RWPE2 (cell line): ENCODE measurements at regions not wholly inside any gene's neighbourhood (a gene's known extent, or its start where the extent isn't known, plus 50 kb on each side); places are given as distances from the start of the nearest gene placed in this dataset.
A peak's percentile ranks its signal among the peaks of the same experiment; 100 is the strongest.

Experiments used
- ATAC-seq: fragments of 200-7000 bp; cut with Tn5 transposase; 3 replicates; pipeline ENCODE4 v1.9.1; 2021; ENCODE audit warnings: low read depth
- DNase-seq: peaks from one replicate; pipeline ENCODE4 v3.0.0-alpha.2; 2020; ENCODE audit warnings: low spot score
- H3K27ac ChIP-seq: fragments of 450-650 bp; 2 replicates; pipeline ENCODE4 v1.5.1; 2017; ENCODE audit warnings: mild to moderate bottlenecking; ENCODE audit not compliant: poor library complexity, severe bottlenecking
- H3K27me3 ChIP-seq: fragments of 250-450 bp; sonication (Bioruptor Pico); 2 replicates; pipeline ENCODE4 v1.5.1; 2021; ENCODE audit warnings: mild to moderate bottlenecking, moderate library complexity; ENCODE audit not compliant: insufficient read depth, poor library complexity, severe bottlenecking
- H3K36me3 ChIP-seq: fragments of 250-450 bp; sonication (Bioruptor Pico); 2 replicates; pipeline ENCODE4 v1.5.1; 2020; ENCODE audit warnings: low read depth, mild to moderate bottlenecking, moderate library complexity
- H3K4me1 ChIP-seq: fragments of 250-450 bp; sonication (Bioruptor Pico); 2 replicates; pipeline ENCODE4 v1.5.1; 2021; ENCODE audit warnings: mild to moderate bottlenecking, moderate library complexity; ENCODE audit not compliant: insufficient read depth, poor library complexity, severe bottlenecking
- H3K4me3 ChIP-seq: fragments of 250-450 bp; sonication (Bioruptor Pico); 2 replicates; pipeline ENCODE4 v1.5.1; 2021; ENCODE audit warnings: mild to moderate bottlenecking, moderate library complexity; ENCODE audit not compliant: severe bottlenecking
- H3K9me3 ChIP-seq: fragments of 250-450 bp; sonication (Bioruptor Pico); 2 replicates; pipeline ENCODE4 v1.5.1; 2021; ENCODE audit warnings: mild to moderate bottlenecking, moderate library complexity; ENCODE audit not compliant: severe bottlenecking
- TF ChIP-seq, protein P1 (sequence below): fragments of 450-650 bp; IDR thresholded peaks from one replicate; pipeline ENCODE4 v1.5.1; 2017; ENCODE audit warnings: mild to moderate bottlenecking, moderate library complexity; ENCODE audit not compliant: poor library complexity, severe bottlenecking

DNA sequence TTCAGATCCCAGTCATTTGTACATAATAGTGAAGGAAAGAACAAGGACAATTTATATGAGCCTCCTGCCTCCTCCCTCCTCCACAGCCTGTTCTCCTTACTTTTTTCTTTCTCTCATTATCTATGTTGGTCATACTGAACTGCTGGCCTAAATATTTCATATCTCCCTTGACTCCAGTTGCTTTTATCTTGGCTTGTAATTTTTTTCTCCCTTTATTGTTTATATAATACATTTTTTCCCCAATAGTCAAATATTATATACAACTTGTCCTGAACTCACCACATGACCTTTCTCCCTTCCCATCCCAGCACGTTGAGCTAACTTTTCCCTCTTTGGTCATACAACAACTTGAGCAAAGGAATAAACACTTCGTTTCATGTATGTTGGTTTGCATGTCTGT is 752.1 kb downstream of the LTN1 start:
- Histone ChIP-seq H3K27me3 (no peaks in the 10 kb centered on the region), H3K27ac (no peak overlapping the region), H3K4me3 (no peak overlapping the region), H3K4me1 (no peaks in the 10 kb centered on the region), H3K36me3 (no peaks in the 10 kb centered on the region), H3K9me3 (no peaks in the 10 kb centered on the region)
- DNase-seq: no peak
- ATAC-seq: no peak
- TF ChIP-seq, protein P1, sequence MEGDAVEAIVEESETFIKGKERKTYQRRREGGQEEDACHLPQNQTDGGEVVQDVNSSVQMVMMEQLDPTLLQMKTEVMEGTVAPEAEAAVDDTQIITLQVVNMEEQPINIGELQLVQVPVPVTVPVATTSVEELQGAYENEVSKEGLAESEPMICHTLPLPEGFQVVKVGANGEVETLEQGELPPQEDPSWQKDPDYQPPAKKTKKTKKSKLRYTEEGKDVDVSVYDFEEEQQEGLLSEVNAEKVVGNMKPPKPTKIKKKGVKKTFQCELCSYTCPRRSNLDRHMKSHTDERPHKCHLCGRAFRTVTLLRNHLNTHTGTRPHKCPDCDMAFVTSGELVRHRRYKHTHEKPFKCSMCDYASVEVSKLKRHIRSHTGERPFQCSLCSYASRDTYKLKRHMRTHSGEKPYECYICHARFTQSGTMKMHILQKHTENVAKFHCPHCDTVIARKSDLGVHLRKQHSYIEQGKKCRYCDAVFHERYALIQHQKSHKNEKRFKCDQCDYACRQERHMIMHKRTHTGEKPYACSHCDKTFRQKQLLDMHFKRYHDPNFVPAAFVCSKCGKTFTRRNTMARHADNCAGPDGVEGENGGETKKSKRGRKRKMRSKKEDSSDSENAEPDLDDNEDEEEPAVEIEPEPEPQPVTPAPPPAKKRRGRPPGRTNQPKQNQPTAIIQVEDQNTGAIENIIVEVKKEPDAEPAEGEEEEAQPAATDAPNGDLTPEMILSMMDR: no peak

DNA sequence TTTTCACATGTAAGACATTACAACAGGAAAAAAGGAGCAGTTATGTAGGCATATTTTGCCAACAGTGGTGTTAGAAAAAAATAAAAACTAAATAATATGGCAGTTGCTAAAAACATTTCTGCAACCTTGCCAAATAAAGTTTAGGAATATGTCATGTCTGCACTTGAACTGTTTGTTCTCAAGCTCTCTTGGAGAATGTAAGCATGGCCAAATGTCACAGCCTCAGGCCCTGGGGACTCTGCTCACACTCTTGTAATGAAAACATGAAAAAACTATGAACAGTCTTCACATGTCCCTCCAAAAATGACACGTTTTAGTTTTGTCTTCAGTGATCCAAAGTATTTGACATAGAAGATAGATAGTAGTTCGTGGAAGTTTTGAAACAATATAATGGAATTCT is 753.3 kb downstream of the LTN1 start:
- Histone ChIP-seq H3K27ac (no peak overlapping the region), H3K4me1 (no peaks in the 10 kb centered on the region), H3K9me3 (no peaks in the 10 kb centered on the region), H3K27me3 (no peaks in the 10 kb centered on the region), H3K4me3 (no peak overlapping the region), H3K36me3 (no peaks in the 10 kb centered on the region)
- ATAC-seq: no peak
- TF ChIP-seq, protein P1: no peak
- DNase-seq: no peak

DNA sequence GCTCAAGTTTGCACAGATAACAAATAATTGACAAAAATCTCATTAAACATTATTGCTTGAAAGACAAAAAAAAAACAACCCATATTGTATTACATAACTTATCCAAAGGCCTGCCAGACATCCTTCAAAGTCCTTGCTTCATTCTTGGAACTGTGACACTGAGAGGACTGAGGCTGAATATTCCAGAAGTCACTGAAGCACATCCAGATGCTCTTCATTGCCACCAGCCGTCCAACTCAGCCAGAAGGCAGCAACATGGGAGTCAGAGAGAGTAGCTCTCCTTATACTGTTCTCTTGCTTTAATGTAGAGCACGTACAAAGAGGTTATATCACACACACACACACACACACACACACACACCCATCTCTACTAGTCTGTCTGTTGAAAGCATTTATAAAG is 755.0 kb downstream of the LTN1 start:
- TF ChIP-seq, protein P1: no peak

DNA sequence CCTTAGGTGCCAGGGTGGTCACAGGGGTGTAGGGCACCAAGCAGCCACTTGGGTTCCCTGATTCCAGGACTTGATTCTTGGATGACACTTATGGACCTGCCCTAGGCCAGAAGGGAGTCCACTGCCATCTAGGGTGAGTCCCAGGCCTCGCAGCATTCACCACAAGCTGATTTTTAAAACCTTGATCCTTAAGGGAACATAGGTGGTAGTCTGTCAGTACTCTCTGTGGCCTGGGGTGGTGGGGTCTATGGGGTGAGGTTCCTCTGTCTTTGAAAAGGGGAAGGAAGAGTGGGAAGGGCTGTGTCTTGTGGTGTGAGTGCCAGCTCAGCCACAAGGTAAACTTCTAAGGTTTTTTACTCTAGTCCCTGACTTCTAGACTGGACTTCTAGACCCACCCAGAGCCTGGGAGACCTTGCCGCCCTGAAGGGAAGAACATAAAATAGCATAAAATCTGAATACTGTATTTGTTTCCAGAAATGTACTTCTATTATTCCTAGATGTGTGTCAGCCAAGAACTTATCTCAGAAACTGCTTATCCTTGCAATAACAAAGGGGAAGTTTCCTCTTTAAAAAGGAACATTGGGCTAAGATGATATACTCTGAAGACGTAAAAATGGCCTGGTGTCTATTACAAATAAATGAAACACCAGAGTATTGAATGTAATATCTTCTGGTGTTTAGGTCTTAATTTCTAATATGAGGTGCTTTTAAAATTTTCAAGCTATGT is 757.3 kb downstream of the LTN1 start:
- no peak overlapping the region for H3K27ac ChIP-seq
- H3K4me3 ChIP-seq: no peak overlapping the region
- ATAC-seq: 0 out of 3 replicates have a peak, but pooled peaks have one; percentile 29
- H3K9me3 ChIP-seq: no peaks in the 10 kb centered on the region
- H3K27me3 ChIP-seq: no peaks in the 10 kb centered on the region
- no peaks in the 10 kb centered on the region for H3K36me3 ChIP-seq
- DNase-seq: no peak
- TF ChIP-seq, protein P1: peak; percentile 5
- H3K4me1 ChIP-seq: peaks cover 6% of the 10 kb centered on the region

More for the DNA sequence above, 755.0 kb downstream of the LTN1 start:
- no peaks in the 10 kb centered on the region for H3K36me3 ChIP-seq
- no peaks in the 10 kb centered on the region for H3K4me1 ChIP-seq
- no peaks in the 10 kb centered on the region for H3K9me3 ChIP-seq
- no peaks in the 10 kb centered on the region for H3K27me3 ChIP-seq
- no peak for DNase-seq
- ATAC-seq: no peak
- no peak overlapping the region for H3K27ac ChIP-seq
- no peak overlapping the region for H3K4me3 ChIP-seq

DNA sequence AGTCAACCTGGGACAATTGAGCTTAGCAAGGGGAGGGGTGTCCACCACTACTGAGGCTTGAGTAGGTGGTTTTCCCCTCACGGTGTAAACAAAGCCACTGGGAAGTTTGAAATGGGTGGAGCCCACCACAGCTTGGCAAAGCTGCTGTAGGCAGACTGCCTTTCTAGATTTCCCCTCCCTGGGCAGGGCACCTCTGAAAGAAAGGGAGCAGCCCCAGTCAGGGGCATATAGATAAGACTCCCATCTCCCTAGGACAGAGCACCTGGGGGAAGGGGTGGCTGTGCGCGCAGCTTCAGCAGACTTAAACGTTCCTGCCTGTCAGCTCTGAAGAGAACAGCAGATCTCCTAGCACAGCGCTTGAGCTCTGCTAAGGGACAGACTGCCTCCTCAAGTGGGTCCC is 758.4 kb downstream of the LTN1 start:
- TF ChIP-seq, protein P1: no peak
- H3K27ac ChIP-seq: no peak overlapping the region
- no peaks in the 10 kb centered on the region for H3K27me3 ChIP-seq
- H3K9me3 ChIP-seq: no peaks in the 10 kb centered on the region
- peaks cover 16% of the 10 kb centered on the region for H3K4me1 ChIP-seq
- H3K4me3 ChIP-seq: no peak overlapping the region
- DNase-seq (no peak), ATAC-seq (no peak)
- no peaks in the 10 kb centered on the region for H3K36me3 ChIP-seq
